ENCODE measurements at regions not wholly inside any gene's neighbourhood (a gene's known extent, or its start where the extent isn't known, plus 50 kb on each side); places are given as distances from the start of the nearest gene placed in this dataset.

DNA sequence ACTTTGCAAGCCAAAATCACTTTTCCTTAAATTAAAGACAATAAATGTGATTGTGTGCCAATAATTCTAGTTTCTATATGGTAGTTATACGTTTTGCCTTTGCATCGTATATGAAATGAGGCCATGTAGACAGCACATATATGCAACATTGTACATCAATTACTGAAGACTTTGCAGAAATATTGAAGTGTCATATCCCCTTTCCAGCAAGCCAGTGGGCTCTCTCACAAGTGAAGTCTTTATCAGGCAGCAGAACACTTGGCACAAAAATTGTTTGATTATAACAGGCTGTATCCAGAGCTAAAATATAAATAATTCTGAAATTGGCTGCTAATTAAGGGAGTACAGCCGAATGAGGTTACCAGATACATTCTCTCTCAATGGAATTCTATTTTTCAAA, 588.6 kb upstream of the SEMA3D start:
- no peak for DNase-seq

- DNase-seq = no peak
These were observed 588.1 kb upstream of the SEMA3D start for GRCh38 chr7:85774986-85775385.

- no peak for DNase-seq
These were observed 586.4 kb upstream of the SEMA3D start for GRCh38 chr7:85773116-85773728.

DNA sequence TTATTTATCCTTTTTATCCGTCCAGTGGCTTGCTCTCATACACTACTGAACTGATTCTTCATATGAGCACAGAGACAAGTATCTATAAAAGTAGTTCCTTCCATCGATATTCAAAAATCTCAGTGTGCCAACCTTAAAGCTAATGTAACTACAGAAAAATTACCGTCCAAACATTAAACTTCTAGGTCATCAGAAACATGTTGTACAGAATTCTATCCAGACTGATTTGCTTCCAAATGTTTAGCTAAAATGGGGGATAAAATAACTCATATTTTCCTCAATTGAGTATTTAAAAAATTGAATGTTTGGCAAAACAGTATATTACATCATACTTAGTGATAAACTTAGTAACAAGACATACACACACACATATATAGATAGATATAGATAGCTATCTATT, 584.7 kb upstream of the SEMA3D start:
- DNase-seq = no peak

DNA sequence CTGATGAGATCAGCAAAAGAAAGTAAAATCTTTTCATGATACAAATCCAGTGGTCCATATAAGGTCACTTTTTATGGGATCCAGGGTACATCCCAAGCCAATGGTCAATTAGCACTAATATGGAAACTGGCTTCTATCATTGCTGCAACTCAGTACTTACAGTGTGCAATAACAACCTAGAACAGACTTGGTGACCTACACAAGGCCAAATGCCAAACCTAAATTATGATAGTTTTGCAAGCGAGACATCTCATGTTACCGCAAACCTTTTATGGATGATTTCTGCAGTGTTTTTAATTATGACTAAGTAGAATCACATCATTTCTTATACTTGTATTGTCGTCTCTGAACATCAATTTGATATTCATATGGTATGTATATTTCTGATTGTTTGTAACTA, 583.5 kb upstream of the SEMA3D start:
- no peak for DNase-seq

DNA sequence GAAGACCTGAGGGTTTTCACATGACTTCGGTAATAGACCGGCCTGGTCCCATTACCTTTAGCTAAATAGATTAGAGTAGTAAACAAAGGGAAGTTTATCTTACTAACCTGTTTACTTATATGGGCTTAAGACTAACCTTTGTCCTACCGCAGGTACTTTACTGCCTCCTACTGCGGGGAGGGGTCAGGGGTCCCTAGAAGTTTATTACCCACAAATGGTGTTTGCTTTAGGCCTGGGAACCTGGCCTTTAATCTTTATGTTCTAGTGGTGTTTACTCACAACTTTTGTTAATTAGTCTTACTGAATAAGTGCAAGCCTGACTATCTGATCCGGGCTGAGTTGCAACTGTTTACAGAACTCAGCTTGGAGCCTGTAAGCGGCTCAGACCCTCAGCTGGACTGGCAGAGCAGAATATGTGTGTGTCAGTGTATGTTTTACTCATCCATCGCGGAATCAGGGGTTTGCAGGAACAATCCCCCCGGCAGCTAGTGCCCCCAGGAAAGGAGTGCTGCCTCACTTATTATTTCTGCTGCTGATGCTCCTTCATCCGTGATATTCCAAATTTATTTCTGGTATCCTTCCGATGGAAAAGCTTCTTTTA, 578.9 kb upstream of the SEMA3D start:
- no peak for DNase-seq

GRCh38 chr7:85764034-85764433, 577.2 kb upstream of the SEMA3D start:
- DNase-seq = no peak

GRCh38 chr7:85757348-85757747, 570.5 kb upstream of the SEMA3D start:
- no peak for DNase-seq

DNA sequence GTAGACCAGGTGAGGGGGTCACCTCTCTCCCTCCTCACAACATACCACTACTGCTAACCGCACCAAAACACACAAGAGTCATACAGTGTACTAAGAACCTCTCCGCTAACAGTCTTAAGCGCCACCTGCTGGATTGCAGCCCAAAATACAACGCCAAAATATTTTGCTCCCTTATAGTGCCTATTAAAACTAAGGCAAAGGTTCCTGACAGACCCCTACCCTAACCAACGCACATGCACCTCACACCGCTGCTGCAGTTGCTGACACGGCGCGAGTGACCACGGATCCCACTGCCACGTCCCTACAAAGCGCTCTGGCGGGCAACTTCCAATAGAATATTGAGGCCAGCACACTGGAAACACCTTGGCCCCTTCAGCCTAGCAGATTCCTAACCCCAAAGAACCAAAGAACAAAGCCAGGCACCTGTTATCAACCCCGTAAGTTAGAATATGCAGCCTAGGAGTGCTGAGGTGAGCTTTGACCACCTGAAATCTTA, 563.6 kb upstream of the SEMA3D start:
- DNase-seq = peak; percentile 64 to 72

- DNase-seq = no peak
These were observed 563.0 kb upstream of the SEMA3D start for GRCh38 chr7:85749696-85750453.

DNA sequence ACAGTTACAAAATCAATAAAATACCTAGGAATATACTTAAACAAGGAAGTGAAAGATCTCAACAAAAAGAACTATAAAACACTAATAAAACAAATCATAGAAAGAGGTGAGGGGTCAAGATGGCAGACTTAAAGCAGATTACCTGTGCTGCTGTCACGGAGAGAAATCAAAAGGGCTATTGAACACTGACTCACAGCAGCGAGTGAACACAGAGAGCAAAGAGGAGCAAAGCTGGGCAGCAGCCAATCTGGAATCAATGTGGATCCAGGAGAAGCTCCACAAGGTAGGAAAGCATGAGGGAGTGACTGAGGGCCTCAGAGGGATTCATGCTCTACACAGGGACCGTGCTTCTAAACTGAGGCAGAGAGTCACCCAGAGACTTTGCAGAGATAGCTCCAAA, 562.0 kb upstream of the SEMA3D start:
- DNase-seq = no peak

- no peak for DNase-seq
These were observed 550.6 kb upstream of the SEMA3D start for GRCh38 chr7:85737426-85737825.

GRCh38 chr7:85736085-85736484, 549.2 kb upstream of the SEMA3D start:
- DNase-seq = no peak

DNA sequence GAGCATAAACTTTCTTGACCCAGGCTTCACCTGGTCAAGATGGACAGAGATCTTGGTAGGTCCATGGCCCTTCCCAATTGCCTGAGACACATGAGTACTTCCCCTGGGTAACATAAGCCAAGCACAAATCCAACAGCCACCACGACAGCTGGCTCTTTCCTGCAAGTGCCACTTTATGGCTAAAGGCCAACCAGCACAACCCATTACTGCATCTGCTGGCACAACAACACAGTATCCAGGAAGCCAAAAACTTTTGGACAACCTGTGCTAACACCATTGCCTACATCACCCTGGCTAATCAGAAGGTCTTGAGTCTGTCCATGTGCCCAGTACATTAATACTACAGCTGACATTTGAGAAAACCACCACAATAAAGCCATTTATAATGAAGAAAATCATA, 548.0 kb upstream of the SEMA3D start:
- DNase-seq = no peak

GRCh38 chr7:85733169-85733915, 546.5 kb upstream of the SEMA3D start:
- no peak for DNase-seq

GRCh38 chr7:85730012-85730411, 543.2 kb upstream of the SEMA3D start:
- no peak for DNase-seq

GRCh38 chr7:85725026-85725425, 538.2 kb upstream of the SEMA3D start:
- DNase-seq = no peak

- DNase-seq = peak; percentile 76 to 85
These were observed 533.4 kb upstream of the SEMA3D start for GRCh38 chr7:85719981-85720953.

DNA sequence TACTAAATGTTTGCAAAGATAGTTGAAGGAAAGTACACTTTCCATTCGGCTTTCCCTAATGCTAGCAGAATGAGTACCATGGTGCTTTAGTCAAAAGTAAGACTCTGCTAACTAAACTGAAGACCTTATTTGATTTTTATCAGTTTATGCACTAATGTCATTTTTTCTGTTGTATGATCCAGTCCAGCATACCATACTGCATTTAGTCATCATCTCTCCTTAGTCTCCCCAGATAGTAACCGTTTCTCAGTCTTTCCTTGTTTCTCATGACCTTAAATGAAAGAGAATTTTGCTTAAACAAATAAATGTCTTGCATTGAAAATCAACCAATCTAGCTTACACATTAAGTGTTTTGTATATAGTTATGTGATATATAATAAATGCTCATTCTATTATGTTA, 529.5 kb upstream of the SEMA3D start:
- no peak for DNase-seq

- no peak for DNase-seq
These were observed 528.1 kb upstream of the SEMA3D start for GRCh38 chr7:85714951-85715350.

DNA sequence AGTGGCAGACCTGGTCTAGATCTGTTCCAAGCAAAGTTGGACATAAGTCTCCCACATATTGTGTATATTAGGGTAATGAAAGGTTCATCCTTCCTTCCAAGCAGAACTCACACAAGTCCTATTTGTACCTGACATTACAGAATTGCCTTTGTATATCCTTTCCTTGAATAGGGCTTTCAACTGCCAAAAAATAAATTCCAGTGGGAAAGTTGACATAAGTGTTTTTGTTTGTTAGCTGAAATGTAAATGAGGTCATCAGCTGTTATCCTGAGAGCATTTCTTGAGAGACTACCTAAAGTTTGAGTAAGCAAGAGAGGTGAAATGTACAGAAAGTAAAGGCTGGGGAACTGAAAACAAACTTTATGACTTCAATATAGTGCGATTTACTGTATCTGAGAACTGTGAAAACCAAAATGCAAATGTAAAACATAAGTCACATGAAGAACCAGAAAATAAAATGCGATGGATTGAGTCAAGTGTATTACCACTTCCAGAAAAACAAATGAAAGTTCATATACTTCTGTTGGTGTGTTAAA, 527.3 kb upstream of the SEMA3D start:
- no peak for DNase-seq

- DNase-seq = no peak
These were observed 526.3 kb upstream of the SEMA3D start for GRCh38 chr7:85713171-85713570.
